Panc1 (cell line): ENCODE measurements at regions not wholly inside any gene's neighbourhood (a gene's known extent, or its start where the extent isn't known, plus 50 kb on each side); places are given as distances from the start of the nearest gene placed in this dataset.

Experiments used
- ATAC-seq: fragments of 200-7000 bp; cut with Tn5 transposase; 2 replicates; pipeline ENCODE4 v1.9.1; 2020; ENCODE audit warnings: mild to moderate bottlenecking, moderate library complexity
- BruUV-seq: library from RNA; stranded (reverse); fragments of 400-500 nt; replicated peaks from 2 replicates; lab custom pipeline; 2021; lab: Mats Ljungman, UMichigan
- CTCF ChIA-PET: fragments of 300-600 bp; sonication (Branson Sonifier 250); formaldehyde crosslinking; loops from one replicate; lab custom pipeline; 2022; ENCODE audit warnings: antibody characterized with exemption; lab: Charles Lee
- POLR2A ChIA-PET: fragments of 300-600 bp; sonication (Branson Sonifier 250); formaldehyde crosslinking; loops from one replicate; lab custom pipeline; 2022; ENCODE audit warnings: antibody characterized with exemption; lab: Charles Lee
- DNase-seq: peaks from one replicate; pipeline ENCODE4 v3.0.0-alpha.2; 2010; ENCODE audit warnings: low read depth, low spot score
- H3K27ac ChIP-seq: 2 replicates; pipeline ENCODE4 v1.5.1; 2011; ENCODE audit warnings: mild to moderate bottlenecking, low read length, inconsistent platforms
- H3K27me3 ChIP-seq: fragments of 200-500 bp; sonication (Bioruptor generic); 2 replicates; pipeline ENCODE4 v1.6.0; 2014; ENCODE audit warnings: low read length, inconsistent platforms; ENCODE audit not compliant: control insufficient read depth, insufficient read depth
- H3K36me3 ChIP-seq: fragments of 200-500 bp; sonication (Bioruptor generic); 2 replicates; pipeline ENCODE4 v1.5.1; 2014; ENCODE audit warnings: inconsistent platforms, mild to moderate bottlenecking, low read length, moderate library complexity; ENCODE audit not compliant: control insufficient read depth, insufficient read depth
- H3K4me1 ChIP-seq: 2 replicates; pipeline ENCODE4 v1.5.1; 2011; ENCODE audit warnings: inconsistent platforms, mild to moderate bottlenecking, low read length, moderate library complexity; ENCODE audit not compliant: control insufficient read depth, insufficient read depth
- H3K4me3 ChIP-seq, 2 experiments: 2 replicates each; pipeline ENCODE4 v1.5.1; 2011 to 2012; ENCODE audit warnings: low read depth in 2 of 2, low read length in 2 of 2, mild to moderate bottlenecking in 2 of 2, inconsistent platforms in 1 of 2, moderate library complexity in 1 of 2
- H3K9me3 ChIP-seq: fragments of 200-500 bp; sonication (Bioruptor generic); 2 replicates; pipeline ENCODE4 v1.5.1; 2014; ENCODE audit warnings: low read depth, mild to moderate bottlenecking, inconsistent platforms, low read length, moderate library complexity; ENCODE audit not compliant: control insufficient read depth, insufficient read depth
- POLR2AphosphoS5 ChIP-seq: IDR thresholded peaks from 2 replicates; pipeline ENCODE4 v1.6.1; 2012; ENCODE audit warnings: mild to moderate bottlenecking, low read depth, low read length, moderate library complexity
- SIN3A ChIP-seq: IDR thresholded peaks from 2 replicates; pipeline ENCODE4 v1.6.1; 2012; ENCODE audit warnings: low read depth, mild to moderate bottlenecking, low read length, moderate library complexity, borderline replicate concordance; ENCODE audit not compliant: insufficient read depth
- TCF7L2 ChIP-seq: IDR thresholded peaks from 2 replicates; pipeline ENCODE4 v1.6.1; 2011; ENCODE audit warnings: mild to moderate bottlenecking, low read depth, low read length, inconsistent platforms
- in situ Hi-C: cut with HindIII; loops from 2 replicates; pipeline ENCODE4 v1.10.0; 2016; ENCODE audit warnings: low sequenced_read_pairs, low pct_unique_long_range_greater_than_20kb
- intact Hi-C: fragments of 100-400 bp; cut with micrococcal nuclease; formaldehyde crosslinking; loops from one replicate; pipeline ENCODE4 v1.10.0; 2022; ENCODE audit not compliant: unreplicated experiment
- TF ChIP-seq, protein P1 (sequence below), 2 experiments: IDR thresholded peaks; 2 replicates each; pipeline ENCODE4 v1.6.1; 2011 to 2012; ENCODE audit warnings: low read depth in 2 of 2, control low read depth in 1 of 2, low read length in 1 of 2, mild to moderate bottlenecking in 1 of 2, moderate library complexity in 1 of 2; ENCODE audit not compliant: insufficient read depth in 1 of 2
- TF ChIP-seq, protein P2 (sequence below): fragments of 450-650 bp; IDR thresholded peaks from 2 replicates; pipeline ENCODE4 v1.5.1; 2017; ENCODE audit warnings: mild to moderate bottlenecking

- in situ Hi-C loops (no loop called here), intact Hi-C loops (no loop called here)
- H3K36me3 ChIP-seq, result no peaks in the 10 kb centered on the region
- H3K9me3 ChIP-seq, result no peaks in the 10 kb centered on the region
- DNase-seq (no peak), ATAC-seq (no peak)
- CTCF ChIA-PET, result interaction anchor here (0.6 kb wide), 1 partner anchor 27 kb away, joined by 3 read pairs; no protein-coding TSS in a partner anchor
- no peaks in the 10 kb centered on the region for H3K4me1 ChIP-seq
- no peak overlapping the region for H3K4me3 ChIP-seq
- POLR2A ChIA-PET, result no interaction called here
- BruUV-seq, result no TSS peak
- no peaks in the 10 kb centered on the region; the same call in 1 of the 2 replicates for H3K27me3 ChIP-seq
- TF ChIP-seq, protein P1, sequence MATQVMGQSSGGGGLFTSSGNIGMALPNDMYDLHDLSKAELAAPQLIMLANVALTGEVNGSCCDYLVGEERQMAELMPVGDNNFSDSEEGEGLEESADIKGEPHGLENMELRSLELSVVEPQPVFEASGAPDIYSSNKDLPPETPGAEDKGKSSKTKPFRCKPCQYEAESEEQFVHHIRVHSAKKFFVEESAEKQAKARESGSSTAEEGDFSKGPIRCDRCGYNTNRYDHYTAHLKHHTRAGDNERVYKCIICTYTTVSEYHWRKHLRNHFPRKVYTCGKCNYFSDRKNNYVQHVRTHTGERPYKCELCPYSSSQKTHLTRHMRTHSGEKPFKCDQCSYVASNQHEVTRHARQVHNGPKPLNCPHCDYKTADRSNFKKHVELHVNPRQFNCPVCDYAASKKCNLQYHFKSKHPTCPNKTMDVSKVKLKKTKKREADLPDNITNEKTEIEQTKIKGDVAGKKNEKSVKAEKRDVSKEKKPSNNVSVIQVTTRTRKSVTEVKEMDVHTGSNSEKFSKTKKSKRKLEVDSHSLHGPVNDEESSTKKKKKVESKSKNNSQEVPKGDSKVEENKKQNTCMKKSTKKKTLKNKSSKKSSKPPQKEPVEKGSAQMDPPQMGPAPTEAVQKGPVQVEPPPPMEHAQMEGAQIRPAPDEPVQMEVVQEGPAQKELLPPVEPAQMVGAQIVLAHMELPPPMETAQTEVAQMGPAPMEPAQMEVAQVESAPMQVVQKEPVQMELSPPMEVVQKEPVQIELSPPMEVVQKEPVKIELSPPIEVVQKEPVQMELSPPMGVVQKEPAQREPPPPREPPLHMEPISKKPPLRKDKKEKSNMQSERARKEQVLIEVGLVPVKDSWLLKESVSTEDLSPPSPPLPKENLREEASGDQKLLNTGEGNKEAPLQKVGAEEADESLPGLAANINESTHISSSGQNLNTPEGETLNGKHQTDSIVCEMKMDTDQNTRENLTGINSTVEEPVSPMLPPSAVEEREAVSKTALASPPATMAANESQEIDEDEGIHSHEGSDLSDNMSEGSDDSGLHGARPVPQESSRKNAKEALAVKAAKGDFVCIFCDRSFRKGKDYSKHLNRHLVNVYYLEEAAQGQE (IDR thresholded peaks at IDR 0.05; ENCODE audit: insufficient read depth in 1 of 2, low read depth in 2 of 2, low read length in 1 of 2), result no peak
- TF ChIP-seq SIN3A (no peak), TCF7L2 (no peak), POLR2AphosphoS5 (no peak)
- TF ChIP-seq, protein P2, sequence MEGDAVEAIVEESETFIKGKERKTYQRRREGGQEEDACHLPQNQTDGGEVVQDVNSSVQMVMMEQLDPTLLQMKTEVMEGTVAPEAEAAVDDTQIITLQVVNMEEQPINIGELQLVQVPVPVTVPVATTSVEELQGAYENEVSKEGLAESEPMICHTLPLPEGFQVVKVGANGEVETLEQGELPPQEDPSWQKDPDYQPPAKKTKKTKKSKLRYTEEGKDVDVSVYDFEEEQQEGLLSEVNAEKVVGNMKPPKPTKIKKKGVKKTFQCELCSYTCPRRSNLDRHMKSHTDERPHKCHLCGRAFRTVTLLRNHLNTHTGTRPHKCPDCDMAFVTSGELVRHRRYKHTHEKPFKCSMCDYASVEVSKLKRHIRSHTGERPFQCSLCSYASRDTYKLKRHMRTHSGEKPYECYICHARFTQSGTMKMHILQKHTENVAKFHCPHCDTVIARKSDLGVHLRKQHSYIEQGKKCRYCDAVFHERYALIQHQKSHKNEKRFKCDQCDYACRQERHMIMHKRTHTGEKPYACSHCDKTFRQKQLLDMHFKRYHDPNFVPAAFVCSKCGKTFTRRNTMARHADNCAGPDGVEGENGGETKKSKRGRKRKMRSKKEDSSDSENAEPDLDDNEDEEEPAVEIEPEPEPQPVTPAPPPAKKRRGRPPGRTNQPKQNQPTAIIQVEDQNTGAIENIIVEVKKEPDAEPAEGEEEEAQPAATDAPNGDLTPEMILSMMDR, result no peak
- no peak overlapping the region for H3K27ac ChIP-seq
Observed at GRCh38 chr10:33552290-33552689, 217.8 kb upstream of the NRP1 start.

- POLR2A ChIA-PET, result no interaction called here
- no peak overlapping the region for H3K4me3 ChIP-seq
- DNase-seq (no peak), ATAC-seq (no peak)
- H3K4me1 ChIP-seq, result no peaks in the 10 kb centered on the region
- TF ChIP-seq SIN3A (no peak), POLR2AphosphoS5 (no peak), TCF7L2 (no peak)
- TF ChIP-seq, protein P2, result no peak
- TF ChIP-seq, protein P1 (IDR thresholded peaks at IDR 0.05; ENCODE audit: insufficient read depth in 1 of 2, low read depth in 2 of 2, low read length in 1 of 2), result no peak
- CTCF ChIA-PET, result no interaction called here
- H3K36me3 ChIP-seq, result no peaks in the 10 kb centered on the region
- H3K27me3 ChIP-seq, result no peaks in the 10 kb centered on the region; the same call in 1 of the 2 replicates
- H3K9me3 ChIP-seq, result no peaks in the 10 kb centered on the region
- in situ Hi-C loops (no loop called here), intact Hi-C loops (no loop called here)
- H3K27ac ChIP-seq, result no peak overlapping the region
- BruUV-seq, result no TSS peak
Observed at GRCh38 chr10:33550811-33551210, 216.3 kb upstream of the NRP1 start.
